Esophagus squamous epithelium (tissue), 4 donors: ENCODE measurements at regions not wholly inside any gene's neighbourhood (a gene's known extent, or its start where the extent isn't known, plus 50 kb on each side); places are given as distances from the start of the nearest gene placed in this dataset.

Experiments
- CTCF ChIP-seq, 6 experiments: fragments of 450-650 bp in 4 of 6; fragments of 200-600 bp in 2 of 6; sonication (generic) in 2 of 6; IDR thresholded peaks; one replicate each; pipeline ENCODE4 v1.5.1; 2016 to 2019; ENCODE audit warnings: antibody characterized with exemption in 6 of 6, mild to moderate bottlenecking in 4 of 6, moderate library complexity in 4 of 6
- POLR2A ChIP-seq, 4 donors: fragments of 450-650 bp; IDR thresholded peaks; one replicate each; pipeline ENCODE4 v1.6.1; 2017; ENCODE audit warnings: antibody characterized with exemption in 4 of 4, mild to moderate bottlenecking in 4 of 4, moderate library complexity in 3 of 4

GRCh38 chr14:27686137-27686536 is 1080.5 kb upstream of the FOXG1 start:
- TF ChIP-seq CTCF (IDR thresholded peaks at IDR 0.05) (no peak), POLR2A (IDR thresholded peaks at IDR 0.05) (no peak)
